Uterus (tissue), 2 donors: ENCODE measurements at regions not wholly inside any gene's neighbourhood (a gene's known extent, or its start where the extent isn't known, plus 50 kb on each side); places are given as distances from the start of the nearest gene placed in this dataset.

Source experiments
- POLR2A ChIP-seq, 2 donors: fragments of 450-650 bp; IDR thresholded peaks; one replicate each; pipeline ENCODE4 v1.6.1; 2016; ENCODE audit warnings: antibody characterized with exemption in 2 of 2, mild to moderate bottlenecking in 1 of 2, moderate library complexity in 1 of 2
- TF ChIP-seq, protein P1 (sequence below), 4 experiments: fragments of 200-600 bp in 2 of 4; fragments of 450-650 bp in 2 of 4; sonication (generic) in 2 of 4; IDR thresholded peaks; one replicate each; pipeline ENCODE4 v1.5.1; 2016 to 2019; ENCODE audit warnings: antibody characterized with exemption in 4 of 4, mild to moderate bottlenecking in 2 of 4, moderate library complexity in 1 of 4

DNA sequence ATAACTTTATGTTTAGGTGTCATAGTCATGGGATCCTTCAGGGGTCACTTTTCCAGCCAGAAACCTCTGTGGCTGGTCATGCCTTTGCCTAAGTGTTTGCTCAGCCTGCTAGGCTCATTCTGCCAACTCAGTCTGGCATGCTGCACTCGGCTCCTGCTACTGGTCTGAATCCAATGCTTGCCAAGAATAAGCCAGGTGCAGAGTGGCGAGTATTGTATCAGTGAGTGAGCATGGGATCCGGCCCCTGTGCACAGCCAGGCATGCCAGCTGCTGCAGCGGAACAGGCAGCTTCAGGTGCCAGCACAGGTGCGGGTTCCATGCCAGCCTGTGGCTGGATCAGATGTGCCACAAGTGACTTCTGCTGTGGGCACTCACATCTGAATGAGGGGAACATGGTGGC is 1269.3 kb upstream of the CNTN5 start:
- TF ChIP-seq, protein P1, sequence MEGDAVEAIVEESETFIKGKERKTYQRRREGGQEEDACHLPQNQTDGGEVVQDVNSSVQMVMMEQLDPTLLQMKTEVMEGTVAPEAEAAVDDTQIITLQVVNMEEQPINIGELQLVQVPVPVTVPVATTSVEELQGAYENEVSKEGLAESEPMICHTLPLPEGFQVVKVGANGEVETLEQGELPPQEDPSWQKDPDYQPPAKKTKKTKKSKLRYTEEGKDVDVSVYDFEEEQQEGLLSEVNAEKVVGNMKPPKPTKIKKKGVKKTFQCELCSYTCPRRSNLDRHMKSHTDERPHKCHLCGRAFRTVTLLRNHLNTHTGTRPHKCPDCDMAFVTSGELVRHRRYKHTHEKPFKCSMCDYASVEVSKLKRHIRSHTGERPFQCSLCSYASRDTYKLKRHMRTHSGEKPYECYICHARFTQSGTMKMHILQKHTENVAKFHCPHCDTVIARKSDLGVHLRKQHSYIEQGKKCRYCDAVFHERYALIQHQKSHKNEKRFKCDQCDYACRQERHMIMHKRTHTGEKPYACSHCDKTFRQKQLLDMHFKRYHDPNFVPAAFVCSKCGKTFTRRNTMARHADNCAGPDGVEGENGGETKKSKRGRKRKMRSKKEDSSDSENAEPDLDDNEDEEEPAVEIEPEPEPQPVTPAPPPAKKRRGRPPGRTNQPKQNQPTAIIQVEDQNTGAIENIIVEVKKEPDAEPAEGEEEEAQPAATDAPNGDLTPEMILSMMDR (IDR thresholded peaks at IDR 0.05), result no peak
- TF ChIP-seq POLR2A (IDR thresholded peaks at IDR 0.05), result no peak
